B cell (primary cell): ENCODE measurements at regions not wholly inside any gene's neighbourhood (a gene's known extent, or its start where the extent isn't known, plus 50 kb on each side); places are given as distances from the start of the nearest gene placed in this dataset.

ENCODE experiments used
- ATAC-seq: fragments of 200-7000 bp; cut with Tn5 transposase; one replicate; pipeline ENCODE4 v1.10.0; 2021; ENCODE audit warnings: low read depth, mild to moderate bottlenecking, moderate number of reproducible peaks, moderate library complexity
- CTCF ChIA-PET: fragments of 350-600 bp; sonication (Branson Sonifier 250); formaldehyde crosslinking; loops from one replicate; lab custom pipeline; 2021; ENCODE audit warnings: antibody characterized with exemption, inconsistent platforms; lab: Charles Lee
- POLR2A ChIA-PET: fragments of 350-600 bp; sonication (Branson Sonifier 250); formaldehyde crosslinking; loops from one replicate; lab custom pipeline; 2021; ENCODE audit warnings: antibody characterized with exemption; lab: Charles Lee
- DNase-seq: peaks from one replicate; pipeline ENCODE4 v3.0.0; 2013
- H2AFZ ChIP-seq: 2 replicates; pipeline ENCODE4 v1.6.1; 2012; ENCODE audit warnings: mild to moderate bottlenecking, low read depth, low read length; ENCODE audit not compliant: insufficient read depth, poor library complexity, severe bottlenecking
- H3K27ac ChIP-seq, 2 donors: 1 replicate in 1 of 2; 2 replicates in 1 of 2; pipeline ENCODE4 v1.5.1; 2012 to 2013; ENCODE audit warnings: low read length in 2 of 2, mild to moderate bottlenecking in 2 of 2, moderate library complexity in 1 of 2
- H3K27me3 ChIP-seq, 4 experiments: fragments of 200-600 bp in 1 of 4; sonication (generic) in 1 of 4; replicated peaks in 1 of 4; 1 replicate in 2 of 4; 2 replicates in 2 of 4; pipeline versions ENCODE4 v1.6.1 to v1.7.0; 2013 to 2016; ENCODE audit warnings: low read length in 3 of 4, mild to moderate bottlenecking in 2 of 4, mixed read lengths in 1 of 4, moderate library complexity in 1 of 4; ENCODE audit not compliant: insufficient read depth in 4 of 4, control insufficient read depth in 3 of 4; ENCODE audit errors: control extremely low read depth in 1 of 4
- H3K36me3 ChIP-seq, 2 experiments: replicated peaks in 1 of 2; 1 replicate in 1 of 2; 2 replicates in 1 of 2; pipeline versions ENCODE4 v1.6.1 to v1.7.1; 2013; ENCODE audit warnings: low read length in 1 of 2; ENCODE audit not compliant: insufficient read depth in 2 of 2, control insufficient read depth in 1 of 2; ENCODE audit errors: control extremely low read depth in 1 of 2, extremely low read depth in 1 of 2
- H3K4me1 ChIP-seq, 2 donors: fragments of 200-600 bp in 1 of 2; sonication (generic) in 1 of 2; 1 replicate in 1 of 2; 2 replicates in 1 of 2; pipeline versions ENCODE4 v1.5.1 to v1.6.1; 2013 to 2017; ENCODE audit warnings: low read length in 2 of 2; ENCODE audit not compliant: control insufficient read depth in 2 of 2, insufficient read depth in 2 of 2
- H3K4me2 ChIP-seq: replicated peaks from 2 replicates; pipeline ENCODE3; 2012; ENCODE audit warnings: mild to moderate bottlenecking, low read depth, low read length; ENCODE audit not compliant: poor library complexity, severe bottlenecking
- H3K4me3 ChIP-seq, 5 experiments: fragments of 200-600 bp in 1 of 5; sonication (generic) in 1 of 5; 1 replicate in 3 of 5; 2 replicates in 2 of 5; pipeline versions ENCODE4 v1.5.1 to v1.7.0; 2011 to 2016; ENCODE audit warnings: low read length in 4 of 5, mild to moderate bottlenecking in 4 of 5, low read depth in 2 of 5, control low read depth in 1 of 5, moderate library complexity in 1 of 5; ENCODE audit not compliant: insufficient read depth in 1 of 5; ENCODE audit errors: control extremely low read depth in 1 of 5, extremely low read depth in 1 of 5
- H3K79me2 ChIP-seq: fragments of 200-600 bp; sonication (generic); one replicate; pipeline ENCODE4 v1.6.0; 2016; ENCODE audit warnings: low read length; ENCODE audit not compliant: control insufficient read depth, insufficient read depth
- H3K9ac ChIP-seq: fragments of 200-600 bp; sonication (generic); 2 replicates; pipeline ENCODE4 v1.6.1; 2017; ENCODE audit warnings: mild to moderate bottlenecking, low read length, moderate library complexity
- H3K9me3 ChIP-seq, 3 donors: one replicate each; pipeline versions ENCODE4 v1.6.1 to v1.7.1; 2013; ENCODE audit warnings: low read length in 2 of 3; ENCODE audit not compliant: control insufficient read depth in 2 of 3, insufficient read depth in 1 of 3; ENCODE audit errors: control extremely low read depth in 1 of 3
- H4K20me1 ChIP-seq: 2 replicates; pipeline ENCODE4 v1.6.0; 2012; ENCODE audit warnings: mild to moderate bottlenecking, low read length; ENCODE audit not compliant: insufficient read depth, control insufficient read depth, poor library complexity, severe bottlenecking
- H3K27ac Mint-ChIP-seq: one replicate; pipeline ENCODE4 v1.8.0; 2021; ENCODE audit warnings: mixed read lengths
- H3K27me3 Mint-ChIP-seq: one replicate; pipeline ENCODE4 v1.8.0; 2021; ENCODE audit warnings: mixed read lengths
- H3K4me1 Mint-ChIP-seq: one replicate; pipeline ENCODE4 v1.8.0; 2021; ENCODE audit warnings: mixed read lengths
- H3K4me3 Mint-ChIP-seq: one replicate; pipeline ENCODE4 v1.8.0; 2021; ENCODE audit warnings: mixed read lengths
- H3K9me3 Mint-ChIP-seq: one replicate; pipeline ENCODE4 v1.8.0; 2022; ENCODE audit warnings: mixed read lengths; ENCODE audit not compliant: insufficient read depth
- CTCF ChIP-seq: fragments of 200-600 bp; IDR thresholded peaks from one replicate; pipeline ENCODE4 v1.8.0; 2022; ENCODE audit warnings: antibody characterized with exemption, mild to moderate bottlenecking
- EZH2 ChIP-seq: IDR thresholded peaks from 2 replicates; pipeline ENCODE4 v1.6.1; 2012; ENCODE audit warnings: borderline replicate concordance, low read depth, mild to moderate bottlenecking, moderate library complexity, low read length; ENCODE audit not compliant: insufficient read depth, poor library complexity, severe bottlenecking
- WGBS: methylation state at CpG from one replicate; pipeline ENCODE4 v1.1.5; 2013; ENCODE audit warnings: missing lambda C conversion rate; ENCODE audit not compliant: insufficient coverage; 5-methylcytosine and 5-hydroxymethylcytosine counted together
- intact Hi-C: fragments of 100-400 bp; cut with micrococcal nuclease; formaldehyde crosslinking; loops from one replicate; pipeline ENCODE4 v1.10.0; 2022

DNA sequence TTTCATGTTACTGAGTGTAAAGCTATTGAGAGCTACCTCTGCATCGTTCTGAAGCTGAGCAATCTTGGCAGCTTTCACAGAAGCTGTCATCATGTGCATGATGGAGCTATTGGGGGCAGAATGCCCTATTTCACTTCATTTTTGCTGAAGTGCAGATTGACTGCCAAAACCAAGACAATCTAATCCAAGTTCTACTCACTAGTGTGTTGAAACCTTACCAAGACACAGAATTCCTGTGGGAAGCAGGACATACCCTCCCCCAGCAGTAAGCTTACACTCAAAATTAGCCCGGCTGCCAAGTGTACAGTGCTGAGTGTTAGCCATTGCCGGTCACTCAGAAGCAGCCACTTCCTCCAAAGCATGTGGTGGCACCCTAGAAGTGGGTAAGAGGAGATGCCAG is 177.3 kb upstream of the TENT5A start:
- ChIA-PET POLR2A (no interaction called here), CTCF (no interaction called here)
- Histone ChIP-seq H3K9me3 (no peaks in the 10 kb centered on the region), H3K27ac (no peak overlapping the region), H3K4me3 (no peak overlapping the region), H4K20me1 (no peaks in the 10 kb centered on the region), H3K36me3 (no peaks in the 10 kb centered on the region), H2AFZ (no peak overlapping the region), H3K4me1 (no peaks in the 10 kb centered on the region), H3K27me3 (no peaks in the 10 kb centered on the region), H3K79me2 (no peaks in the 10 kb centered on the region), H3K4me2 (no peak overlapping the region), H3K9ac (no peak overlapping the region)
- no peak overlapping the region for H3K4me3 Mint-ChIP-seq
- no peak for ATAC-seq
- H3K27ac Mint-ChIP-seq, result no peak overlapping the region
- no peak for DNase-seq
- TF ChIP-seq EZH2 (no peak), CTCF (no peak)
- 100% methylated on average over 2 of the region's 3 CpGs for WGBS
- no peaks in the 10 kb centered on the region for H3K4me1 Mint-ChIP-seq
- H3K27me3 Mint-ChIP-seq, result no peaks in the 10 kb centered on the region
- H3K9me3 Mint-ChIP-seq, result no peaks in the 10 kb centered on the region
- intact Hi-C loops, result no loop called here

DNA sequence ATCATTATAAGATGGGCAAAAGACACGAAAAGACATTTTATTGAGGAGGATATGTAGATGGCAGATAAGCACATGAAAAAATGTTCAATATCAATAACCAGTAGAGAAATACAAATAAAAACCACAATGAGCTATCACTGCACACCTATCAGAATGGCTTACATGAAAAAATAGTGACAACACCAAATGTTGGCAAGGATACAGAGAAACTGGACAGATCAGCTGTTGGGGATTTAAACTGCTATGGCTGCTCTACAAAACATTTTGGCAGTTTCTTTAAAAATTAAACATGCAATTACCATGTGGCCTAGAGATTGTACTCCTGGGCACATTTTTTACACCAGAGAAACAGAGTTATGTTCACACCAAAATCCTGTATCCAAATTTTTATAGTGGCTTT is 172.7 kb upstream of the TENT5A start:
- Mint-ChIP-seq H3K27me3 (no peaks in the 10 kb centered on the region), H3K4me3 (no peak overlapping the region), H3K9me3 (no peaks in the 10 kb centered on the region), H3K27ac (no peak overlapping the region), H3K4me1 (no peaks in the 10 kb centered on the region)
- Histone ChIP-seq H3K4me1 (no peaks in the 10 kb centered on the region), H3K27me3 (no peaks in the 10 kb centered on the region), H3K4me3 (no peak overlapping the region), H3K79me2 (no peaks in the 10 kb centered on the region), H3K36me3 (no peaks in the 10 kb centered on the region), H3K9me3 (no peaks in the 10 kb centered on the region), H4K20me1 (no peaks in the 10 kb centered on the region), H3K9ac (no peak overlapping the region), H2AFZ (no peak overlapping the region), H3K4me2 (no peak overlapping the region), H3K27ac (no peak overlapping the region)
- TF ChIP-seq CTCF (no peak), EZH2 (no peak)
- ATAC-seq, result no peak
- POLR2A ChIA-PET, result no interaction called here
- CTCF ChIA-PET, result no interaction called here
- WGBS, result no CpG with 5 or more reads among the region's 1 CpG
- no peak for DNase-seq
- intact Hi-C loops, result no loop called here
